GM23248 (cell line): ENCODE measurements at regions not wholly inside any gene's neighbourhood (a gene's known extent, or its start where the extent isn't known, plus 50 kb on each side); places are given as distances from the start of the nearest gene placed in this dataset.

ENCODE experiments used
- DNase-seq: peaks from one replicate; pipeline ENCODE4 v3.0.0-alpha.2; 2015
- H2AFZ ChIP-seq: fragments of 200-600 bp; sonication (generic); 2 replicates; pipeline ENCODE4 v1.6.1; 2016; ENCODE audit warnings: antibody characterized with exemption
- H3F3A ChIP-seq: fragments of 200-600 bp; sonication (generic); 2 replicates; pipeline ENCODE4 v1.6.1; 2016; ENCODE audit warnings: mild to moderate bottlenecking, antibody characterized with exemption, mixed run types; ENCODE audit not compliant: insufficient read depth
- H3K27ac ChIP-seq: fragments of 200-600 bp; sonication (generic); 2 replicates; pipeline ENCODE4 v1.5.1; 2016; ENCODE audit warnings: mild to moderate bottlenecking
- H3K27me3 ChIP-seq: fragments of 200-600 bp; sonication (generic); replicated peaks from 2 replicates; pipeline ENCODE4 v1.6.1; 2016; ENCODE audit warnings: mild to moderate bottlenecking; ENCODE audit not compliant: insufficient read depth
- H3K36me3 ChIP-seq: fragments of 200-600 bp; sonication (generic); 2 replicates; pipeline ENCODE4 v1.6.1; 2016; ENCODE audit warnings: low read depth, mild to moderate bottlenecking
- H3K4me1 ChIP-seq: fragments of 200-600 bp; sonication (generic); 2 replicates; pipeline ENCODE4 v1.6.1; 2016; ENCODE audit warnings: mild to moderate bottlenecking; ENCODE audit not compliant: insufficient read depth
- H3K4me2 ChIP-seq: fragments of 200-600 bp; sonication (generic); one replicate; pipeline ENCODE4 v1.6.1; 2016; ENCODE audit warnings: mild to moderate bottlenecking; ENCODE audit not compliant: unreplicated experiment
- H3K4me3 ChIP-seq: fragments of 200-600 bp; sonication (generic); 2 replicates; pipeline ENCODE4 v1.5.1; 2016; ENCODE audit warnings: mild to moderate bottlenecking
- H3K79me2 ChIP-seq: fragments of 200-600 bp; sonication (generic); 2 replicates; pipeline ENCODE4 v1.6.1; 2016; ENCODE audit warnings: mild to moderate bottlenecking; ENCODE audit not compliant: insufficient read depth
- H3K9ac ChIP-seq: fragments of 200-600 bp; sonication (generic); 2 replicates; pipeline ENCODE4 v1.6.1; 2016; ENCODE audit warnings: mild to moderate bottlenecking
- H3K9me2 ChIP-seq: fragments of 200-600 bp; sonication (generic); 2 replicates; pipeline ENCODE4 v1.6.1; 2016; ENCODE audit warnings: mixed run types, mild to moderate bottlenecking, moderate library complexity; ENCODE audit not compliant: insufficient read depth
- H3K9me3 ChIP-seq: fragments of 200-600 bp; sonication (generic); one replicate; pipeline ENCODE4 v1.6.1; 2017; ENCODE audit warnings: low read depth
- H4K20me1 ChIP-seq: fragments of 200-600 bp; sonication (generic); 2 replicates; pipeline ENCODE4 v1.6.0; 2016; ENCODE audit not compliant: insufficient read depth
- EZH2 ChIP-seq: fragments of 200-600 bp; sonication (generic); IDR thresholded peaks from 2 replicates; pipeline ENCODE4 v1.6.1; 2018; ENCODE audit warnings: antibody characterized with exemption, mild to moderate bottlenecking; ENCODE audit not compliant: insufficient read depth, poor library complexity, severe bottlenecking
- EZH2phosphoT487 ChIP-seq: fragments of 200-600 bp; sonication (generic); IDR thresholded peaks from 2 replicates; pipeline ENCODE4 v1.6.1; 2018; ENCODE audit warnings: antibody characterized with exemption, moderate library complexity, mild to moderate bottlenecking, low read depth; ENCODE audit not compliant: insufficient read depth
- WGBS, 2 experiments: methylation state at CpG; one replicate each; pipeline ENCODE4 v1.1.6; 2015 to 2017; ENCODE audit warnings: low lambda C conversion rate in 2 of 2, low coverage in 1 of 2; ENCODE audit errors: missing lambda C conversion rate in 2 of 2; 5-methylcytosine and 5-hydroxymethylcytosine counted together
- in situ Hi-C: fragments of 300-500 bp; cut with MboI; formaldehyde crosslinking; loops from 2 replicates; pipeline ENCODE4 v1.15.0; 2020

DNA sequence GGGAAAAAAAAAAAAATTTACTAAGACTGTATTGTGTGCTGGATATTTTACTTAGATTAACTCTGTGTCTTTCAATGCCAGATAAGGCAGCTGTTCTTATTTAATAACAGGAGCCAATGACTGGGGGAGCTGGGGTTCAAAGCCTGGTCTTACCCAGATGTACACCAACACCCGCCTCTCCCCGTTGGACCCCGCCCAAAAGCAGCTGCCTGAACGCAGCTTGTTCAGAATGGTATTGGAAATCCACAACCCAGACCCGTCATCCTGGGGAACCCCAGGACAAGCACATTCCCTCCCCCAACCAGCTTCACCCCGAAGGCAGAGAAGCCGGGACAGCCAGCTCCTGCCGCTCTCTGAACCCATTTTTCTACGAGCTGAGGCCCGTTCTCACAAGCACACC, 113.6 kb upstream of the TMPRSS2 start:
- no peak for TF ChIP-seq EZH2
- TF ChIP-seq EZH2phosphoT487 = no peak
- H4K20me1 ChIP-seq = no peaks in the 10 kb centered on the region
- peaks cover 19% of the 10 kb centered on the region for H3F3A ChIP-seq
- in situ Hi-C loops = no loop called here
- H3K4me1 ChIP-seq = peaks cover 28% of the 10 kb centered on the region
- H3K9ac ChIP-seq = peak overlapping the region; percentile 53
- no peak overlapping the region; the same call in 1 of the 2 replicates for H3K4me3 ChIP-seq
- H3K27me3 ChIP-seq = no peaks in the 10 kb centered on the region
- H3K27ac ChIP-seq = peak overlapping the region; percentile 65
- peak; percentile 50 for DNase-seq
- 17 to 21% methylated on average over 10 of the region's 10 CpGs for WGBS, 2 experiments
- no peaks in the 10 kb centered on the region for H3K9me2 ChIP-seq
- peak overlapping the region; percentile 19 for H3K4me2 ChIP-seq
- no peaks in the 10 kb centered on the region for H3K79me2 ChIP-seq
- H3K36me3 ChIP-seq = no peaks in the 10 kb centered on the region
- H2AFZ ChIP-seq = peak overlapping the region; percentile 48
- H3K9me3 ChIP-seq = no peaks in the 10 kb centered on the region

DNA sequence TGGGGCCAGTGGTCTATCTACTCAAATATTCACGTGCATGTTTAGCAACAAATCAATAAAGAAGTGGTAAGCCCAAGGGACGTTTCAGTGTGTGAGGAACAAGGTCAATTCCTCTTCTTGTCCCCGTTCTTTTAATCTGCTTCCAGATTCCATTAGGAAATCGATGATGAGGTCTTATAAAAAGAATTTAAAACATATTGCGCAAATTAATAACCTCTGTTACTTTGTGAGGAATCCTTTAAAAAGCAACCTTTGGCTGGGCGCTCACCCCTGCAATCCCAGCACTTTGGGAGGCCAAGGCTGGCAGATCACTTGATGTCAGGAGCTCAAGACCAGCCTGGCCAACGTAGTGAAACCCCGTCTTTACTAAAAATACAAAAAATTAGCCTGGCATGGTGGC, 113.0 kb upstream of the TMPRSS2 start:
- H3K9me3 ChIP-seq = no peaks in the 10 kb centered on the region
- whole genome bisulfite sequencing, 2 experiments = 3% methylated on average over 8 of the region's 8 CpGs
- peaks cover 34% of the 10 kb centered on the region for H3K4me1 ChIP-seq
- H3F3A ChIP-seq = peaks cover 24% of the 10 kb centered on the region
- peak; percentile 82 for DNase-seq
- in situ Hi-C loops = no loop called here
- H3K9me2 ChIP-seq = no peaks in the 10 kb centered on the region
- no peaks in the 10 kb centered on the region for H3K36me3 ChIP-seq
- peak overlapping the region; percentile 65 for H3K27ac ChIP-seq
- H2AFZ ChIP-seq = no peak overlapping the region
- H4K20me1 ChIP-seq = no peaks in the 10 kb centered on the region
- no peak for TF ChIP-seq EZH2phosphoT487
- TF ChIP-seq EZH2 = no peak
- H3K9ac ChIP-seq = peak overlapping the region; percentile 53
- no peak overlapping the region; the same call in 1 of the 2 replicates for H3K4me3 ChIP-seq
- peak overlapping the region; percentile 19 for H3K4me2 ChIP-seq
- no peaks in the 10 kb centered on the region for H3K27me3 ChIP-seq
- no peaks in the 10 kb centered on the region for H3K79me2 ChIP-seq

DNA sequence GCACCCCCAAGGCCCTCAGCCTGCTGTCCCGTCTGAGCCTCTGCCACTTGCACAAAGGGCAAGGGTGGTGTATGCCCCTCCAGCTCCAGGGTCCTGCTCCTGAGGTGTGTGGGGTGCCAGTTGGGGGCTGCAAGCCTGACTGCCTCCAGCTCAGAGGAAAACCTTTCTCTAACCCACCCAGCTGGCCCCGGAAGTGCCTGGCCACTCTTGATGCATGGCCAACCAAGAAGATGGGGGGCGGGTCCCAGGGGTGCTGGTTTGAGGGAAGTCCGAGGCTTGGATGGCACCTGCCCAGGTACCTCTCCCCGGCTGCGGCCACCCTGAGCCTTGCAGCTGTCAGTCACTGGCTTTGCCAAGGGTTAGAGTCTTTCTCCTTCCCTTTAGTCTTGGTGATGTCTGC, 112.6 kb upstream of the TMPRSS2 start:
- Histone ChIP-seq H3K9me2 (no peaks in the 10 kb centered on the region), H3K4me1 (peaks cover 37% of the 10 kb centered on the region), H3K27me3 (no peaks in the 10 kb centered on the region), H3K79me2 (no peaks in the 10 kb centered on the region), H3K9ac (no peak overlapping the region; the same call in 1 of the 2 replicates), H3K4me3 (no peak overlapping the region), H4K20me1 (no peaks in the 10 kb centered on the region), H3K4me2 (peak overlapping the region; percentile 19), H2AFZ (no peak overlapping the region), H3K36me3 (no peaks in the 10 kb centered on the region), H3K9me3 (no peaks in the 10 kb centered on the region), H3F3A (peaks cover 27% of the 10 kb centered on the region), H3K27ac (peak overlapping the region; percentile 65)
- TF ChIP-seq EZH2phosphoT487 (no peak), EZH2 (no peak)
- in situ Hi-C loops = no loop called here
- DNase-seq = no peak
- WGBS, 2 experiments = 59 to 62% methylated on average over 6 of the region's 6 CpGs

DNA sequence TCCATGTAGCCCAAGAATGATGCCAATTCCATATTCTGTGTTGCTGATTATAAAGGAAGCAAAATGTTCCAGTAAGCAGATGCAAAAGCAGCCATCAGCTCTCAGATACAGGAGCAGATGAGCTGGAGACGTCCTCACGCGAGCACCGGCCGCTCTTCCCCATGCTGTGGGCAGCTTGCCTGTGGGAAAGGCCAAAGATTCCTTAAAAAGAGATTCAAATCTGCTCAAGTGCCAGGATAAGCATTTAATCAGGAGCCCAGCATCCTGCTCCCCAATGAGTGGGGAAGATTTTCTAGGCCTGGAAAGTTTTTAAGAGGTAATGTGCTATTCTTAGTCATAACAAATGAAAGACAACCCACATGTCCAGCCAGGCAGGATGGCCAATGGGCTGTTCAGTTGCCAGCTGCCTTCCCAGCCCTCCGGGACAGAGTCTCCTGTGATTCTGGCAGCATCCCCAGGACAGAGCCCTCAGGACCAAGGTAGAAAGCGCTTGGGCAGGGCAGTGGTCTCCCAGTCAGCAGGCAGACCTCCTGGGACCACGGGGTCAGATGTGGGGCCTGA, 108.2 kb upstream of the TMPRSS2 start:
- in situ Hi-C loops = no loop called here
- H3K36me3 ChIP-seq = no peaks in the 10 kb centered on the region
- H3K27ac ChIP-seq = peak overlapping the region; percentile 99
- DNase-seq = peak; percentile 87
- no peaks in the 10 kb centered on the region for H3K27me3 ChIP-seq
- H3K9me2 ChIP-seq = no peaks in the 10 kb centered on the region
- 0 out of 2 replicates have a peak overlapping the region, but pooled peaks have one; percentile 6 for H2AFZ ChIP-seq
- H3F3A ChIP-seq = peaks cover 43% of the 10 kb centered on the region
- TF ChIP-seq EZH2phosphoT487 = no peak
- no peak for TF ChIP-seq EZH2
- peak overlapping the region; percentile 77 for H3K4me2 ChIP-seq
- H3K4me3 ChIP-seq = peak overlapping the region; percentile 22
- H3K9me3 ChIP-seq = no peaks in the 10 kb centered on the region
- H3K79me2 ChIP-seq = no peaks in the 10 kb centered on the region
- no peaks in the 10 kb centered on the region for H4K20me1 ChIP-seq
- H3K4me1 ChIP-seq = peaks cover 48% of the 10 kb centered on the region
- WGBS, 2 experiments = 13 to 23% methylated on average over 7 to 8 of the region's 8 CpGs
- peak overlapping the region; percentile 87 for H3K9ac ChIP-seq

DNA sequence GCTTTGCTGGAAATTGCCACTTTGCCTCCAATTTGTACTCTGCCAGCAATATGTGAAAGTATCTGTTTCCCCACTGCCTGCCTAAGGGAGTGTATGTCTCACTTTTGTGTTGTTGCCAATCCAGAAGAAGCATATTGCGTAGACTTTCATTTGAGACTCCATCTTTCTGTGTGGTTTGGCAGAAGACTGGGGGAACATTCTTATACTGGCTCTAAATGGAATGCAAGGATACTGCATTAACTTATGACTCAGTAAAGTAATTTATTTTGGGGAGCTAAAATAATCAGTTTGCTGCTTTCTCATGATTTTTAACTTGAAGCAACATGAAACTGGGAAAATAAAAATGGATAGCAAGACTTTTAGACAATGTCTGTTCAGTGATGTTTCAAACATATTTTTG, 107.7 kb upstream of the TMPRSS2 start:
- peak overlapping the region; percentile 77 for H3K4me2 ChIP-seq
- no peaks in the 10 kb centered on the region for H3K9me2 ChIP-seq

More for the DNA sequence above, 107.7 kb upstream of the TMPRSS2 start:
- peaks cover 43% of the 10 kb centered on the region for H3F3A ChIP-seq
- H3K79me2 ChIP-seq = no peaks in the 10 kb centered on the region
- peak overlapping the region; percentile 99 for H3K27ac ChIP-seq
- H2AFZ ChIP-seq = no peak overlapping the region
- H4K20me1 ChIP-seq = no peaks in the 10 kb centered on the region
- H3K4me3 ChIP-seq = peak overlapping the region; percentile 22
- no peaks in the 10 kb centered on the region for H3K27me3 ChIP-seq
- H3K9me3 ChIP-seq = no peaks in the 10 kb centered on the region
- WGBS, 2 experiments = 0% methylated on average over 1 of the region's 1 CpG
- peak overlapping the region; percentile 87 for H3K9ac ChIP-seq
- H3K36me3 ChIP-seq = no peaks in the 10 kb centered on the region
- in situ Hi-C loops = no loop called here
- peak; percentile 98 for DNase-seq
- no peak for TF ChIP-seq EZH2phosphoT487
- no peak for TF ChIP-seq EZH2
- peaks cover 43% of the 10 kb centered on the region for H3K4me1 ChIP-seq
